ENCODE measurements at regions not wholly inside any gene's neighbourhood (a gene's known extent, or its start where the extent isn't known, plus 50 kb on each side); places are given as distances from the start of the nearest gene placed in this dataset.

- TF ChIP-seq Cebpa-rat (IDR thresholded peaks at IDR 0.05) = no peak
- H3K9me3 ChIP-seq = peaks cover 35% of the 10 kb centered on the region
Observed at GRCh38 chr2:42888321-42889245, 96.2 kb upstream of the HAAO start.

GRCh38 chr2:42886921-42887320 lies 94.5 kb upstream of the HAAO start:
- Histone ChIP-seq H3K9ac (no peak overlapping the region), H3K27me3 (no peaks in the 10 kb centered on the region), H3K4me3 (no peak overlapping the region), H3K4me2 (no peak overlapping the region), H3K36me3 (no peaks in the 10 kb centered on the region), H3K27ac (no peak overlapping the region), H3K9me3 (peaks cover 35% of the 10 kb centered on the region), H3K4me1 (no peaks in the 10 kb centered on the region), H4K20me1 (no peaks in the 10 kb centered on the region)
- TF ChIP-seq Cebpa-rat (IDR thresholded peaks at IDR 0.05) = no peak

More at GRCh38 chr2:42888321-42889245, 96.2 kb upstream of the HAAO start:
- Histone ChIP-seq H3K36me3 (no peaks in the 10 kb centered on the region), H3K9ac (no peak overlapping the region), H3K27ac (no peak overlapping the region), H3K4me2 (no peak overlapping the region), H3K4me3 (no peak overlapping the region), H4K20me1 (no peaks in the 10 kb centered on the region), H3K4me1 (no peaks in the 10 kb centered on the region), H3K27me3 (no peaks in the 10 kb centered on the region)

GRCh38 chr2:42882756-42883155 lies 90.4 kb upstream of the HAAO start:
- Histone ChIP-seq H3K36me3 (no peaks in the 10 kb centered on the region), H3K4me1 (peaks cover 10% of the 10 kb centered on the region), H3K4me3 (no peak overlapping the region), H3K9me3 (peaks cover 7% of the 10 kb centered on the region), H3K4me2 (no peak overlapping the region), H3K9ac (no peak overlapping the region), H4K20me1 (no peaks in the 10 kb centered on the region), H3K27me3 (no peaks in the 10 kb centered on the region), H3K27ac (no peak overlapping the region)
- no peak for TF ChIP-seq Cebpa-rat (IDR thresholded peaks at IDR 0.05)

- Histone ChIP-seq H3K9me3 (peaks cover 2% of the 10 kb centered on the region; the same call in 1 of the 2 replicates), H3K4me1 (peaks cover 14% of the 10 kb centered on the region), H3K4me3 (no peak overlapping the region), H3K9ac (no peak overlapping the region), H3K27me3 (no peaks in the 10 kb centered on the region), H4K20me1 (no peaks in the 10 kb centered on the region), H3K36me3 (no peaks in the 10 kb centered on the region), H3K4me2 (no peak overlapping the region), H3K27ac (no peak overlapping the region)
- TF ChIP-seq Cebpa-rat (IDR thresholded peaks at IDR 0.05) = no peak
Observed at GRCh38 chr2:42881732-42882131, 89.3 kb upstream of the HAAO start.

GRCh38 chr2:42880738-42881690 lies 88.6 kb upstream of the HAAO start:
- no peak for TF ChIP-seq Cebpa-rat (IDR thresholded peaks at IDR 0.05)
- Histone ChIP-seq H3K4me2 (no peak overlapping the region), H3K27me3 (no peaks in the 10 kb centered on the region), H3K9me3 (no peaks in the 10 kb centered on the region), H4K20me1 (no peaks in the 10 kb centered on the region), H3K4me1 (peaks cover 14% of the 10 kb centered on the region), H3K9ac (no peak overlapping the region), H3K4me3 (no peak overlapping the region), H3K36me3 (no peaks in the 10 kb centered on the region), H3K27ac (no peak overlapping the region)

GRCh38 chr2:42879913-42880737 lies 87.7 kb upstream of the HAAO start:
- no peaks in the 10 kb centered on the region for H4K20me1 ChIP-seq
- H3K4me1 ChIP-seq = peaks cover 14% of the 10 kb centered on the region
- peak overlapping the region; percentile 40 for H3K4me2 ChIP-seq
- no peaks in the 10 kb centered on the region for H3K27me3 ChIP-seq
- H3K27ac ChIP-seq = no peak overlapping the region
- no peak overlapping the region for H3K9ac ChIP-seq
- no peaks in the 10 kb centered on the region for H3K36me3 ChIP-seq
- no peak overlapping the region for H3K4me3 ChIP-seq
- no peak for TF ChIP-seq Cebpa-rat (IDR thresholded peaks at IDR 0.05)
- H3K9me3 ChIP-seq = no peaks in the 10 kb centered on the region

GRCh38 chr2:42879121-42879705 lies 86.8 kb upstream of the HAAO start:
- Histone ChIP-seq H3K36me3 (no peaks in the 10 kb centered on the region), H3K4me3 (no peak overlapping the region), H3K4me2 (peak overlapping the region; percentile 40), H4K20me1 (no peaks in the 10 kb centered on the region), H3K9ac (no peak overlapping the region), H3K27me3 (no peaks in the 10 kb centered on the region), H3K9me3 (no peaks in the 10 kb centered on the region), H3K27ac (no peak overlapping the region), H3K4me1 (peaks cover 14% of the 10 kb centered on the region)
- TF ChIP-seq Cebpa-rat (IDR thresholded peaks at IDR 0.05) = no peak

- H3K36me3 ChIP-seq = no peaks in the 10 kb centered on the region
Observed at GRCh38 chr2:42878581-42878980, 86.2 kb upstream of the HAAO start.

GRCh38 chr2:42877936-42878335 lies 85.6 kb upstream of the HAAO start:
- H3K9me3 ChIP-seq = no peaks in the 10 kb centered on the region
- no peak overlapping the region for H3K27ac ChIP-seq
- H3K4me1 ChIP-seq = peaks cover 14% of the 10 kb centered on the region
- no peak for TF ChIP-seq Cebpa-rat (IDR thresholded peaks at IDR 0.05)
- H3K4me3 ChIP-seq = no peak overlapping the region
- no peaks in the 10 kb centered on the region for H4K20me1 ChIP-seq
- no peaks in the 10 kb centered on the region for H3K36me3 ChIP-seq
- no peak overlapping the region for H3K4me2 ChIP-seq
- H3K9ac ChIP-seq = no peak overlapping the region
- no peaks in the 10 kb centered on the region for H3K27me3 ChIP-seq

More at GRCh38 chr2:42878581-42878980, 86.2 kb upstream of the HAAO start:
- H3K27me3 ChIP-seq = no peaks in the 10 kb centered on the region
- no peak overlapping the region for H3K4me3 ChIP-seq
- no peak overlapping the region for H3K27ac ChIP-seq
- no peak overlapping the region for H3K9ac ChIP-seq
- no peaks in the 10 kb centered on the region for H4K20me1 ChIP-seq
- H3K4me1 ChIP-seq = peaks cover 14% of the 10 kb centered on the region
- no peaks in the 10 kb centered on the region for H3K9me3 ChIP-seq
- H3K4me2 ChIP-seq = no peak overlapping the region
- no peak for TF ChIP-seq Cebpa-rat (IDR thresholded peaks at IDR 0.05)

Measured in BLaER1 (cell line).